HFF-Myc (cell line): ENCODE measurements at regions not wholly inside any gene's neighbourhood (a gene's known extent, or its start where the extent isn't known, plus 50 kb on each side); places are given as distances from the start of the nearest gene placed in this dataset.

Source experiments
- DNase-seq: peaks from one replicate; pipeline ENCODE4 v3.0.0-alpha.2; 2011; ENCODE audit warnings: low read depth; ENCODE audit errors: extremely low read depth
- H3K4me3 ChIP-seq: replicated peaks from 2 replicates; pipeline ENCODE4 v1.5.1; 2011; ENCODE audit warnings: low read depth, mild to moderate bottlenecking, control low read depth, low read length
- CTCF ChIP-seq: IDR thresholded peaks from 2 replicates; pipeline ENCODE4 v1.5.1; 2012; ENCODE audit warnings: mild to moderate bottlenecking, low read depth, low read length, control low read depth; ENCODE audit errors: missing control alignments

- H3K4me3 ChIP-seq, result no peak overlapping the region
- TF ChIP-seq CTCF, result no peak
- no peak for DNase-seq
Observed at GRCh38 chr3:118226206-118226605, 808.4 kb downstream of the IGSF11 start.

- no peak for TF ChIP-seq CTCF
- no peak for DNase-seq
- H3K4me3 ChIP-seq, result no peak overlapping the region
Observed at GRCh38 chr3:118227191-118227590, 807.5 kb downstream of the IGSF11 start.

- no peak overlapping the region for H3K4me3 ChIP-seq
- no peak for TF ChIP-seq CTCF
- no peak for DNase-seq
Observed at GRCh38 chr3:118228151-118228550, 806.5 kb downstream of the IGSF11 start.

- H3K4me3 ChIP-seq, result no peak overlapping the region
- no peak for TF ChIP-seq CTCF
- DNase-seq, result no peak
Observed at GRCh38 chr3:118229196-118229595, 805.5 kb downstream of the IGSF11 start.

GRCh38 chr3:118231578-118231977, 803.1 kb downstream of the IGSF11 start:
- no peak overlapping the region for H3K4me3 ChIP-seq
- TF ChIP-seq CTCF, result no peak
- DNase-seq, result no peak

- no peak for TF ChIP-seq CTCF
Observed at GRCh38 chr3:118239253-118239652, 795.4 kb downstream of the IGSF11 start.

GRCh38 chr3:118244761-118245160, 789.9 kb downstream of the IGSF11 start:
- TF ChIP-seq CTCF, result no peak
- no peak for DNase-seq
- no peak overlapping the region for H3K4me3 ChIP-seq

More at GRCh38 chr3:118239253-118239652, 795.4 kb downstream of the IGSF11 start:
- no peak overlapping the region for H3K4me3 ChIP-seq
- DNase-seq, result no peak
